CD4-positive, alpha-beta T cell treated with Interleukin-6 at 100 ng/mL for 8 hours (primary cell): ENCODE measurements at regions not wholly inside any gene's neighbourhood (a gene's known extent, or its start where the extent isn't known, plus 50 kb on each side); places are given as distances from the start of the nearest gene placed in this dataset.

Experiments
- DNase-seq: peaks from one replicate; pipeline ENCODE4 v3.0.0-alpha.2; 2020; ENCODE audit warnings: mixed read lengths, low spot score

DNA sequence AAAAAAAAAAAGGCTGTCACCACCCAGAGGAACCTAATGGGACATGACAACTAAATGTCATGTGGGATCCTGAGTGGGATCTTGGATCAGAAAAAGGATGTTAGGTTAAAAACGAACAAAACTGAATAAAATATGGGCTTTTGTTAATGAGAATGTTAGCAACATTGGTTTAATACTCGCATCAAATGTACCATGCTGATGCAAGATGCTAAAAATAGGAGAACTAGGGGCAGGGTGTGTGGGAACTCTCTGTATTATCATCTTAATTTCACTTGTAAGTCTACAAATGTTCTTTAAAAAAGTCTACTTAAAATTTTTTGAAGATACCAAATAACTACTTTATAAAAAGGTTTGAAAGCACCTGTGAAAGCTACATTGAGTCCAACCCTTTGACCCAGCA, 88.8 kb upstream of the PRR5 start:
- DNase-seq: no peak

DNA sequence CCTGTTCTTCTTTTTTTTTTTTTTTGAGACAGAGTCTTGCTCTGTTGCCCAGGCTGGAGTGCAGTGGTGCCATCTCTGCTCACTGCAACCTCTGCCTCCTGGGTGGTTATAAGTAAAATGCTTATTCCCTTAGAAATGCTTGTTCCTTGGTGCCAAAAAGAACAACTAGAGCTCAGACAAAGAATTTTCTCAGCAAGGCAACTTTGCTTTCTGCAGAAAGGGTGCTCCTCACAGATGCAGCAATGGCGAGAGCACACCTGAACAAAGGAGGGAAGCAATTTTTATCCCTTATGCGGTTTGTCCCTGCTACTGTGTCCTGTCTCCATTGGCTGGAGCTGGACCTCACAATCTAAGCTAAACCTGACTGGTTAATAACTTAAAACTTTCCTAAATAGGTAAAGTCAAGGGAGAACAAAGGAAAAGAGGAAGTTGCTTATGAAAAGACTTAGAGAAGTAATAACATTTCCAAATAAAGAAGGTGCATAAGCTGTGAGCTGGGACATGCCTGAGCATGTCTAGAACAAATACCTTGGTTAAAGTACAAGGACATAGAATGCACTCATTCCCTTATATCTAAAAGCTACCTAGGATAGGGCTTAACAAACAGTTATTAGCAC, 90.0 kb upstream of the PRR5 start:
- no peak for DNase-seq

DNA sequence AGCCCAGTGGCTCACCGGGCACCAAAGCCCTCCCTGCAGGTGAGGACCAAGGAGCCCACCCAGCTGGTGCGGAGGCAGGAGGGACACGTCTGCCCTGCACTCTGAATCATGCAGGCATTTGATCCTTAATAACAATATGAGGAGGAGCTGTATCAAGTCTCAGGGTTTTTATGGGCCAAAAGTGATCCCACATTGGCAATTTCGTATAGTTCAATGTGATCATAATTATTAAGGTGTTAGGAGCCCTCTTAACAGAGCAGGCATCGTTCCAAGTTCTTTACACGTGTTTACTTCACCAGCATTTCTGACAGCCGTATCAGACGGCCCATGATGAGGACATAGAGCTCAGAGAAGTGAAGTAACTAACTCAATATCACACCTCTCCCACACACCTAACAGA, 91.9 kb upstream of the PRR5 start:
- no peak for DNase-seq

DNA sequence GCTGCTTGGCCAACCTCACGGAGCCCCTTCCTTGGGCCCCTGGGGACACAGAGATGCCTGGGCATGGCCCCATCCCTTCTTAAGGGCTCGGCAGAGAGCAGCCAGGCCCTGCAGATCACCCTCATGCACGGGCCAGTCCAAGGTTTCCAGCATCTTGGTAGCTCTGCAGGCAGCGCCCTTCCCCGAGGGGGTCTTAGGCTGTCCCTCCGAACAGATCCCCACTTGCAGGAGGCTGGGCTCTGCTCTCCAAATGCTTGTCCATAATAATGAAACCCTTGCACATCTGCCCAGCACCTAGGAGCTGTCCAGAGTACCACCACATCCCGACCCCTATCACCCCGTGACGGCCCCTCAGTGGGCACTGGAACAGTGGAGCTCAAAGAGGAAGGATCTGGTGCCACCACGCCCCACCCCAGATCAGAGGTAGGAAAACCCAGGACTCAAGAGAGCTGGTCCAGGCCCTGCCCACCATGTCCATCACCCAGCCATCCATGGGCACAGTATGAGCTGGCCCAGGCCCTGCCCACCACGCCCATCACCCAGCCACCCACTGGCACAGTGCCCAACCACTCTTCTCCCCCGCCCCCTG, 92.5 kb upstream of the PRR5 start:
- no peak for DNase-seq

DNA sequence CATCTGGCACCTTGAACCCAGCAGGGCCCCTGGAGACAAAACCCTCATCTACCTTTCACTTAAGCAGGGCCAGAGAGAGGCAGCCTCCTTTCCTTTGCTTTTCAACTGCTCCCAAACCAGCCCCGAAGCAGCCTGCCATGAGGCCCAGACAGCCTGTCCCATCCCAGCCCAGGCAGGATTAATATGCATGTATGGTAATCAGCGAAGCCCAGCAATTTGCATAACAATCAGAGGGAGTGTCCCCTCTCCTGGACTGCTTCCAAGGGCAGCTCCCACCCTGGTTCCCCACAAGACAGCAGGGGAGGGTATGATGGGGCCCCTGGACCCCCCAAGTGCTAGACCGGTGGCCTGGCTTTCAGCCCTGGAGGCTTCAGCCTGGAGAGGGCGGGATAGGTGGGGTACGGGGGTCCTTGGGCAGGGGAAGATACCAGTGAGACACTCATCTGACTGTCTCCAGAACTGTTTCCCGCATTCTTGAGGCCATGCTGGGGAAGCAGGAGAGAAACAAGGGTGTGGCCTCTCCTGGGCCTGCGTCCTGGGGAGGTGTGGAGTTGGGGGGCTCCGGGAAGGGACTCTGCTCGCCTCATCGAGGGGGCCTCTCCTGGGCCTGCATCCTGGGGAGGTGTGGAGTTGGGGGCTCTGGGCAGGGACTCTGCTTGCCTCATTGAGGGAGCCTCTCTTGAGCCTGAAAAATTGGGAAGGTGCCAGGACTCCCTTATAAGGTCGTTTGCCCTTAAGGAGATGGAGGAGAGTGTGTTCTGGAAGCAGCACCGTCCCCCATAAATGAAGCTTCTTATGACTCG, 93.2 kb upstream of the PRR5 start:
- DNase-seq: no peak

DNA sequence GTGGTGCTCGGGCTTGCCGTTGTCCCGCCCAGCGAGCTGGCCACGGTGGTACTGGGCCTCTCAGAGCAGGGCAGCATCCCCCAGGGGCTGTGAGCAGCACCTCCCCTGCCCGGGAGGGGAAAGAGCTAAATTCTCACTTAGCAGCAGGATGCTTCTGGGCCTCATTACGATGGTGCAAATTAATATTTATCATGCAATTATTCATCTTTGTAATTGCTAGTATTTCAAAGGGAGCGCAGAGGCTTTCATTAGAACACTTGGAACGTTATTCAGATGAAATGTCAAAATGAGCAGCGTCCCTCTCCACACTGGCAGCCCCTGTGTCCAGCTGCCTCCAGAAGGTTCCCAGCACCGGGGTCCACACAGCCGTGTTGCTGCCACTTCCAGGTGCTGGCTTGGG, 95.9 kb upstream of the PRR5 start:
- DNase-seq: no peak

DNA sequence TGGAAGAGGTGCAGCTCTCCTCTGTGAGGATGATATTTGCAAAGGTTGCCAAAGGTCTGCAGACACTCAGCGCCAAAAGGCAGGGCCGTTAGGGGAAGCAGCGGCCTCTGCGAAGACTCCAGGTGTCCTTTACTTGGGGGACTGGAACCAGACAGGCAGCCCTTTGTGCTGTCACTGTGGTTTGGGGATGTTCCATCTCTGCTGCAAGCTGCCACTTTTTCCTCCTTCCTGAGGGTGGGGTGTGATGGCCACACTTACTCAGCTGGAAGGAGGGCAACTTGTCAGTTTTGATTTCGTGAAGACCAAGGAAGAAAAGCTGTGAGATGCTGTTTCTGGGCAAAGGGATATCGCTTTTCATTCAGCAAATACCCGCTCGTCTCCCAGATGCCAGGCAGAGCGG, 96.5 kb upstream of the PRR5 start:
- DNase-seq: no peak

DNA sequence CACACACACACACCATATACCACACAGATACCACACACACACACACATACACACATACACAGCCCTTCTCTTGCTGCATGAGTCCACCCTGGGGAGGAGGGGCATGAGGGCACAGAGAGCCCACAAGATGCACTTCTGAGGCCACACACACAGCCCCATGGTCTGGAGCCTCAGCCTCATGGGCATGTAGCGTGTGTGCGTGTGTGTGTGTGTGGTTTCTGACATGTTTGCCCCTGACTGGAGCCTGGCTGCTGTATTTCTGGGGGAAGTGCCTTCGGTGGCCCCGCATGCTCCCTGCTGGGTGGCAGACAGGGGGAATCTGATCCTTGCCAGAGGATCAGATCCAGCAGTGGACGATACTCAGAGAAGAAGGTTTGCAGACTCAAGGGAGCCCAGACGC, 97.0 kb upstream of the PRR5 start:
- DNase-seq: no peak

DNA sequence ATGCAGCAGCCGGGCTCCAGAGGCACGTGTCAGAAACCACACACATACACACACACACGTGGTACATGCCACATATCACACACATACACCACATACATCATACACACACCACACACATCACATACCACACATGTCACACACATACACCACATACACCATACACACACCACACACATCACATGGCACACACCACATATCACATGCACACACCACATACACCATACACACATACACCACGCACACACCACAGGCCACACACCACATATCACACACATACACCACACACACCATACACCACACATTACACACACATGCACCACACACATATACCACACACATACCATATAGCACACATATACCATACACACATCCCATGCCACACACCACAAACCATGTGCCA, 97.5 kb upstream of the PRR5 start:
- no peak for DNase-seq

DNA sequence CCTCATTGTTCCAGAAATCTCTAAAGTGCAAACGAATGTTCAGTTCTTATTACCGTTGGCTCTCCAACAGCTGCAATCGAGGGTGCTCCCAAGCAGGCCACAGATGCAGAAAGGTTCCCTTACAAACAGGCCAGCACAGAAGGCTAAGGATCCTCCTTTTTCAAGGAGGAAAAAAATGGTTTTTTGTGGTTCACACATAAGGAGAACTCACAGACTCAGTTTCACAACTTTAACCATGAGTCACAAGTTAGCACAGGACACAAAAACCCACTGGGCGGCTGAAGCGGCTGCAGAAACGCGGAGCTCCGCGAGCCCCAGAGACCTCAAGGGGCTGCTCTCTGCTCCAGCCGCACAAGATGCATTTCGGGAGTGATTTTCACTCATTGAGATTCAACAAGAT, 98.2 kb upstream of the PRR5 start:
- no peak for DNase-seq

DNA sequence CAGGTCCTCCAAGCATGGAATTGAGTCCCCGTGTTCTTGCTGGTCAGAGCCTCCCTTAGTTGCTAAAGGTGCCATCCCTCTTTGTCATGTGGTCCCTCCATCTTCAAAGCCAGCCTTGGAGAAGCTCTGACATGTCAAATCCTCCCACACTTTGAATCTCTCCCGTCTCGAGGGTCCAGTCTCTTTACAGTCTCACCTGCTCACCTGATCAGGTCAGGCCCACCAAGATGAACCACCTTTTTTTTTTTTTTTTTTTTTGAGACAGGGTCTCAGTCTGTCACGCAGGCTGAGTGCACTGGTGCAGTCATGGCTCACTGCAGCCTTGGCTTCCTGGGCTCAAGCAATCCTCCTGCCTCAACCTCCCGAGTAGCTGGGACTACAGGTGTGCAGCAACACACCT, 100.3 kb upstream of the PRR5 start:
- DNase-seq: no peak

DNA sequence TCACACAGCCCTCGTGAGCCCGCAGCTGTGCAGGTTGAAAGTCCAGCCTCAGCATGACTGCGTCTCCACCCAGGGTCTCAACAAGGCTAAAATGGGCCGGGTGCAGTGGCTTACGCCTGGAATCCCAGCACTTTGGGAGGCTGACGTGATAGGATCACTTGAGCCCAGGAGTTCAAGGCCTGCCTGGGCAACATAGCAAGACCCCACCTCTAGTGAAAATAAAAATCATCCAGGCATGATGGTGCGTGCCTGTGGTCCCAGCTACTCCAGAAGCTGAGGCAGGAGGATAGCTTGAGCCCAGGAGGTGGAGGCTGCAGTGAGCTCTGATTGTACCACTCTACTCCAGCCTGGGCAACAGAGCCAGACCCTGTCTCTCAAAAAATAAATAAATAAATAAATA, 100.8 kb upstream of the PRR5 start:
- DNase-seq: no peak

DNA sequence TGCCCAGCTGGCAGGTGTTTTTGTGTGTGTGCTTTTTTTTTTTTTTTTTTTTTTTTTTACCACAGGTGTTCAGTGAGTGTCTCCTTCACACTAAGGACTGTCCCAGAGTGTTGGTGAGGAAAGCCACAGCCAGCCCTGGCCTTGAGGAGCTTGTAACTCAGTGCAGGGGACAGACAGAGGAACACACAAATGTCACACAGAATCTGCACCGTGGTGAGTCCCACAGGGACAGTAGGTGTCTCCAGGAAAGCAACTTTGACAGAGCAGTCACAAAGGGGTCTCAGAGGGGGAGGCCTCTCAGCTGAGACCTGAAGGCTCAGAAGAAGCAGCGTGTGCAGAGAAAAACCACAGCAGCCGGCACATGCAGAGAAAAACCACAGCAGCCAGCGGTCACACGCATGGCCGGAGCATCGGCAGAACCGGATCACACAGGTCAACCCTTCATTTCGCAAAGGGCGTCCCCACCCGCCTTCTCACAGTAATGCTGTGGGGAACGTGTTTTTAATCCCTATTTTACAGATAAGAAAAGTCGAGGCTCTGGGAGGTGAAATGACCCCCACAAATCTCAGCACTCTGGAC, 101.7 kb upstream of the PRR5 start:
- no peak for DNase-seq

DNA sequence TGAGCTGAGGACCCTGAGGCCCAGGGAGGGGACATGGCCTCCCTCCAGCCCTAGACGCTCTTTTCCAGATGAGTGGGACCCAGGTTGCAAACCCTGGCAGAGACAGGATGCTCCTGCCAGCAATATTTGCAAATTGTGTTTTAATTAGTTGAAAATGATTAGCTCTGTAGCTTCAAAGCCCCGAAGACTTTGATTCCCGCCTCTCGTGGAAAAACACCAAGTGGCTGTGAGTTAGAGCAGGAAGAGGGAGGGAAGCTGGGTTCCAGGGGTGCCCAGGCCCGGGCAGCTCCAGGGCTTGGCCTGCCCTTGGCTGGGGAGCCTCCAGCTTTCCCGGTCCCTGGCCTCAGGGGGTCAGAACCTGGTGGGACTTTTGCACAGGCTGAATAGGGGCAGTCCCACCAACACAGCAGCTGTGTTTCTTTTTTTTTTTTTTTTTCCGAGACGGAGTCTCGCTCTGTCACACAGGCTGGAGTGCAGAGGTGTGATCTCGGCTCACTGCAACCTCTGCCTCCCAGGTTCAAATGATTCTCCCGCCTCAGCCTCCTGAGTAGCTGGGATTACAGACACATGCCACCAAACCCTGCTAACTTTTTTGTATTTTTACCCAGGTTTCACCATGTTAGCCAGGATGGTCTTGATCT, 101.6 kb upstream of the RTL6 start:
- no peak for DNase-seq

DNA sequence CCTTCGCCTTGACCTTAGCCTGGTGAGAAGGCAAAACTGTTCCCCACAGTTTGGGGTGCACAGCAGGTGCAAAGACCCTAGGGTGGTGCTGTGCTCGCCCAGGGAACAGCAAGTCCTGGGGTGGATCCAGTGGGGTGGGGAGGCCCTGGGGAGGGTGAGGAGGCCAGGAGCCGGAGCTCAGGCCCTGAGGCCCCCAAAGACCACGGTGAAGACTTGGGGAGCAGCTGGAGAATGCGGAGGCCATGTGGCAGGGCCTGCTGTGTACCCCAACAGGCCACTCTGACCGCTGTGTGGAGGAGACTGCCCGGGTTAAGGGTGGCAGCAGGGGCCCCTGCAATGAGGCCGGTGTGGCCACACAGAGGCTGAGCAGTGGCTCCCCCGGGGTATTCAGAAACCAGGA, 101.1 kb upstream of the RTL6 start:
- no peak for DNase-seq

DNA sequence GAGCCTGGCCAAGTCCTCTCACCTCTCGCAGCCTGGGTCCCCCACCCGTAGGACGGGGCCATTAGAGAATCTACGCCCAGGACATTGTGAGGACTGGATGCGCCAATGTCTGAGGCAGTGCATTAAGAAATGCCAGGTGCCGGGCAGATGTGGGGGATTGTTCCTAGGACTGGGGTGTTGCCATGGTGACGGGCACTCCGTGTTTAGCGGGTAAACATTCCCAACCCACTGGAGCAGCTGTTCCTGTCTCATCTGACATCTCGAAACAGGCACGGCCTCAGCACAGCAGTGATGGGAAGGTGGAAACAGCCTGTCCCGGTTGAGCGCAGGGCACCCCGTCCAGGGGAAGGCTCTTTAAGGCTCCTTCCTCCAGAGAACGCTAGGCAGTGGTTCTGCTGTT, 99.6 kb upstream of the RTL6 start:
- no peak for DNase-seq

DNA sequence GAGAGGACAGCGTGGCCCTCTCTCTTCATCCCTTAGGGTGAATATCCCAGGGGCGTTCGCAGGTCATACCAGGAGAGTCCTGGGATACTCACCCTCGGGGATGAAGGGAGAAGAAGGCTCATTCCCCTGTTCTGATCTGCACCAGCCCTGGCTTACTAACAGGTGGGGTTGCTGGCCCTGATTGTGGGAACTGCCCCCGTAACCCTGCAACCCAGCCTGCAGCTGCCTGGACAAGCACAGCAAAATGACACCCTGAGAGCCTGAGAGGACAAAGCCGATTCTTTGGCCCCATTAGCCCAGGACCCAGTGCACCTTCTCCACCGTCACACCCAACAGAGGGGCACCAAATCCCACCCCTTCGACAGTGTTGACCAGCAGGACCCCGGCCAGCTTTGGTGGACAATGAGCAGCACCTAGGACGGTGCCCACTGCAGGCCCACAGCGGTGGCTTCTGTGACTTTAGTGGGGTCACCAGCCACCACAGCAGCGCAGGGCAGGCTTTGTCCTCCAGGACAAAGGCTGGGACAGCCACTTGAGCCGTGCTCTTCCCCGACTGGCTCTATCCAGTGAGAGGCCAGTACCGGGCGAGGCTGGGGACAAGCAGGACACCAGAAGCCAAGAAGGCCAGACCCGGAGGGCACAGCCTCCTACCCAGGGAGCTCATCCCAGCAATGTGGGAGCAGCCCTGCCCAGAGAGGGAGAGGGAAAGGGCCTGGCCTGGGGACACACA, 98.5 kb upstream of the RTL6 start:
- no peak for DNase-seq

DNA sequence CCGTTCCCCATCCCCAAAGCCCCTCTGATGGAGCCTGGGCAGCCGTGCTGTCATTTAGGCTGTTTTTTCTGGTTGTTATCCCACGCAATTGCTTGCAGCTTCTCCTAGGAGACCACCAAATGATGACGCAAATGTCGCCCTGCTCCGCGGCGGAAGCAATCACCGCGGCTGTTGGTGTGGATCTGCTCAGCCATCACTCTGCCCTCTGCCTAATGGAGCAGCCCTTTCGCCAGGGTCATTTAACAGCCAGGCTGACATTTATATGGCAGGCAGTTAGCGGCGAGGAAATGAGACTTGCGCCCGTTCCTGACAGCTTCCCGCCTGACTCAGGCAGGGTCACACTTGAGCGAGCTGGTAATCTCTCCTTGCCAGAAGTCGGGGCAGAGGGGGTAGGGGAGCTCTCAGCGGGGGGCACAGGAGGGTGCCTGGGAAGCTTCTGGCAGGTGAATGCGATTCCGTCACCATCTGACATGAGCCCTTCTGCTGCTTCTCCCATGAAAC, 97.9 kb upstream of the RTL6 start:
- DNase-seq: no peak

DNA sequence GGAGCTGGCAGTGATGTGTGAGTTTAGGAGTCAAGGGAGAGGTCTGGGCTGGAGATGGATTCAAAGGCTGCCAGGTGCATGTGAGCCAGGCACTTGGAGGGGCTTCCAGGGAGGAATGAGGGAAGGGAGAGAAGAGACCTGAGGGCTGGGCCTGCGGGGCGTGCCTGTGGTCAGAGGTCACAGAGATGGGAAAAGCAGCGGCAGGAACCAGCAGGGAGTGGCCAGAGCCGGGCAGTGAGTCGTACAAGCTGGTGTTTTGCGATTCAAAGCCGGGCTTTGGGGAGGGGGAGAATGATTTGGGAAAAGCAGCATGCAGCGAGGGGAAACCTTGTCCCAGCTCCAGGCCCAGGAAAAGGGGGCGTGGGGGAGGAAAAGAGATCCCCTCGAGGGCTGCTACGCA, 96.9 kb upstream of the RTL6 start:
- DNase-seq: no peak

DNA sequence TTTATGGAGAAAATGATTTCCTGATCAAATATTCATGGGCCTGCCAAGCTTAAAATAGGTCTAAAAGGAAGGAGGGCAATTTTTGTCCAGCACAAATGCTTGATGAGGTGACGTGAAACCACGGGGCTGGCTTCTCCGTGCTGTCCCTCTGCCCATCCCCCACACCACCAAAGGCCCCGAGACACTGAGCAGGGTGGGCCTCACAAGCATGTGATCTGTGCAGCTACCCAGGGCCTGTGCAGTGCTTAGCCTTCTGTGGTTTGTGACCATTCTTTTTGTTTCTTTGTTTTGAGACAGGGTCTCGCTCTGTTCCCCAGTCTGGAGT, 94.8 kb upstream of the RTL6 start:
- DNase-seq: no peak

DNA sequence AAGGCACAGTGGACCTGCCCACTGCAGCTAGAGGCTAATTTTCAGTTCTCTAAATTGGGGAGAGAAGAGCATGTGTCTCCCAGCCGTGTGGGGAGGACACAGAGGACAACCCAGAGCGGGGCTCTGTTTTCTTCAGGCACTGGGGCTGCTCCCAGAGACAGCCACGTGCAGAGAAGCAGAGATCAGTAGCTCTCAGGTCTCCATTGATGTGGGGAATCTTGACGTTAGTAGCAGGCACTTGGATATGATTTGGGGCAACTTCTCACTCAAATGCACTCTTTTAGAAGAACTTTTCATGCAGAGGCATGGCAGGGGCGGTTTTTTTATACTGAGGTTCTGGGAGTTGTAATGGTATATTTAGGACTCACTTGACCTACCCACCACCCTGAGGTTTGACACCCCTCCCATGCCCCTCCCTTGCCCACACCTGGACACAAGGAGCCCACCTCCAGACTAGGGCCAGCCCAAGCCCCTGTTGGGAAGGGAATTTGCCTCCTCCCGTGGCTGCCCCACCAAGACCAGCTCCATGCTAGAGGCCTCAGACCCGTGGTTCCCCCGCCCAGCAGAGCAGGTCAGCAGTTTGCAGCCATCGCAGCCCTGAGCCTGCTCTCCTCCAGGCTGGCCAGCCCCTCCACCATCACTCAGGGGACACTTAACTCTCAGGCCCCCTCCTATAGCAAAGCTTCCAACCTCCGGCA, 94.2 kb upstream of the RTL6 start:
- no peak for DNase-seq
